GM21737 (cell line): ENCODE measurements at regions not wholly inside any gene's neighbourhood (a gene's known extent, or its start where the extent isn't known, plus 50 kb on each side); places are given as distances from the start of the nearest gene placed in this dataset.
"Not testable (repeated sequence)": the region's sequence is repeated elsewhere in the genome, so short reads cannot be mapped to it uniquely, and the experiment has no call there.

Experiments used
- ATAC-seq: cut with Tn5 transposase; IDR thresholded peaks from one replicate; pipeline ENCODE4 v1.9.1; 2021; ENCODE audit warnings: mild to moderate bottlenecking, moderate library complexity; ENCODE audit not compliant: unreplicated experiment

DNA sequence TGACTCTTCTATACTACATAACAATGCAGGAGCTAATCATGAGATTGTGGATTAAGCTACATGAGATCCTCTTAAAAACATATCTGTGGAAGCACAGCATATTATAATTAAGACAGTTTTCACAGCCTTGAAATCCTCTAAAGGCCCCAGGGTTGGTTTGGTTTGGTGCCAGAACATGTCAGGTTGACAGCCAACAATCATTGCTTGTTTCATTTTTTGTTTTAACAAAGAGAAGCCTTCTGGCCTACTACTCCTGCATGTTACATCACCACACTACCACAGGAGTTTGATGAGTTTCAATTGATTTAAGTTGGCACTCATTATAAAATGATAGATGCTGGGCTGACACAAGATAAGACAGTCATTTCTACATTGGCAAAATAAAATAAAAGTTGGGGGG is 255.9 kb upstream of the ERBB4 start:
- no peak for ATAC-seq

DNA sequence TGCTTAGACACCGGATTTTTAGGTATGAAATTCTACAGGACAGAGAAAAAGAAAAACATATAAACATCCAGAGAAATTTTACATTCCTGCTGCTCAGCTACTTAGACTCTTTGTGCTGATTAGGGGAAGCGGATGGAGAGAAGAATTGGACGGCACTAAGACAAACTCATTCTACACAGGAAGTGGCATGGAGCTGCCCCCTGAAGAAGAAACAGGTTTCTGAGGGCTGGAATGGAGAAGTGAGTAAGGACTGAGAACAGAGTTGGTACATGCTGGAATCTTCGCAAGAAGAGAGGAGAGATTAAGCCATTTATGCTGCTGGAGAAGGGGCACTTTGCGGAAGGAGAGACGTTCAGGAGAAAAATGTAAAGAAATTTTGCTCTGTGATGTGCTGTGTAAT is 253.0 kb upstream of the ERBB4 start:
- no peak for ATAC-seq

DNA sequence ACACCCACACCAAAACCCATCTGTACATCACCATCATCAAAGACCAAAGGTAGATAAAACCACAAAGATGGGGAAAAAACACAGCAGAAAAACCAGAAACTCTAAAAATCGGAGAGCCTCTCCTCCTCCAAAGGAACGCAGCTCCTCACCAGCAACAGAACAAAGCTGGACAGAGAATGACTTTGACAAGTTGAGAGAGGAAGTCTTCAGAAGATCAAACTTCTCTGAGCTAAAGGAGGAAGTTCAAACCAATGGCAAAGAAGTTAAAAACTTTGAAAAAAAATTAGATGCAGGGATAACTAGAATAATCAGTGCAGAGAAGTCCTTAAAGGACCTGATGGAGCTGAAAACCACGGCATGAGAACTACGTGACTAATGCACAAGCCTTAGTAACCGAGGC is 247.5 kb upstream of the ERBB4 start:
- ATAC-seq: not testable (repeated sequence)

DNA sequence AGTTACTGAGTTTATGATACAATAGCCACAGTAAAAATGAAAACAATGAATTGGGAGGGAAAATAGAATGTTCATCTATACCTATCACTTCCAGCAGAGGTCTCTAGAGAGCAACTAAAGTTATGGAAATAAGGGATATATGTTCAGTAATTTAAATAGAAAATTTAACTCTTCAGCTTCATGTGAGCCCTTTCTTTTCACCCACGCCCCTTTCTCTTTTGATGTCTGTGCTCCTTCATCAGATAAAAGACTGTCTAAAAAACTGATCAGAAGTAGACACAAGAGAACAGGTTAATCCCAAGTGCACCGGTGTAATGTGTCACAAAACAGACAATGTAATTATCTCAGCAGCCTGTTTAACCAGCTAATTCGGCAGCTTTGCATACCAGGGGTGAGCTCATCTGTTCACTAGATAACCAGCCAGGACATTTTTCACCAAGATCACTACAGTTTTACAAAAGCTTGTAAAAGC is 238.5 kb upstream of the ERBB4 start:
- ATAC-seq: peak; percentile 70

DNA sequence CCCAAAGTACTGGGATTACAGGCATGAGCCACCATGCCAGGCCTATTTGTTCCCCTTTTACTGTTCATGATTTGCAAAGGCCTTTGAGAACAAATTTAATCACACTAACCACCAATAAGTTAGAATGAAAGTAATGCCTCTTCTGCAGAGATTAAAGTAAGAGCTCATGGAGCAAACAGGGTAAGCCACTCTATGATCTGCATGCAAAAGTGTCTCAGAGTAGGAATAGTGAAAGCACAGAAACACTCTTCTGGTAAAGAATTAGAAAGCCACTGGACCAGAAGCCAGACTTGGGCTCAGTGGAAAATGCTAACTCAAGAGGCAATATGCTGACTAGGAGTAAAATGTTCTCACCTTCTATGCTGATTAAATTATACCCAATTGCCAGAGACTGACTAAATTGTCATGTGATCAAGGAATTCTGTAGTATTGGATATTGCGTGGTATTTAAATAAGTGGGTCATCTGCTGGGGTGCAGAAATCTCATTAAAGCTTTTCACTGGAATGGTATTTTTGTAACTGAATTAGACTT is 235.3 kb upstream of the ERBB4 start:
- ATAC-seq: no peak

DNA sequence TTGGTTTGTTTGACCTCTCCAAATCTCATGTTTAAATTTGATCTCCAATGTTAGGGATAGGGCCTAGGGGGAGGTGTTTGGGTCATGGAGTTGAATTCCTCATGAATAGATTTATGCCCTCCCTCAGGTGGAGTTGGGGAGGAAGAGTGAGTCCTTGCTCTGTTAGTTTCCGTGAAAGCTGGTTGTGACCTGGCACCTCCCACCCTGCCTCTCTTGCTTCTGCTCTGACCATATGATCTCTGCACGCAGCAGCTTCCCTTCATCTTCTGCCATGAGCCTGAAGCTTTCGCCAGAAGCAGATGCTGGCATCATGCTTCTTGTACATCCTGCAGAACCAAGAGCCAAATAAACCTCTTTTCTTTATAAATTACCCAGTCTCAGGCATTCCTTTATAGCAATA is 231.6 kb upstream of the ERBB4 start:
- no peak for ATAC-seq

DNA sequence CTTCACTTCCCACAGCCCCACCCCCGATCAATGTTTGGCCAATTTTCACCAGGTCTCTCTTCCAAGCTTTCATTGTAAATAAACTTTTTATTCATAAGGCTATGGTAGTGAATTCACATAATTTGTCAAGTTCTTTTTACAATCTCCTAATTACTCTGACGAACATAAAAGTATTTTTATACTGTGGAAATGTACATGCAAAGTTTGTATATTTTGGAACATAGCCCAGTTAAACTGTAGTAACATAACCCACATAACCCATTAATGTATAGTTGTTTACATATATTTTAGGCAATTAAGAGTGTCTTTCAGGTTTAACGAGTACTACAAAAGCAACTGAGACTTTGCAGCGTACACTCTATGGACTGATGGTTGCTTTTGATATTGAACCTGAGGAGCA is 228.3 kb upstream of the ERBB4 start:
- ATAC-seq: no peak

DNA sequence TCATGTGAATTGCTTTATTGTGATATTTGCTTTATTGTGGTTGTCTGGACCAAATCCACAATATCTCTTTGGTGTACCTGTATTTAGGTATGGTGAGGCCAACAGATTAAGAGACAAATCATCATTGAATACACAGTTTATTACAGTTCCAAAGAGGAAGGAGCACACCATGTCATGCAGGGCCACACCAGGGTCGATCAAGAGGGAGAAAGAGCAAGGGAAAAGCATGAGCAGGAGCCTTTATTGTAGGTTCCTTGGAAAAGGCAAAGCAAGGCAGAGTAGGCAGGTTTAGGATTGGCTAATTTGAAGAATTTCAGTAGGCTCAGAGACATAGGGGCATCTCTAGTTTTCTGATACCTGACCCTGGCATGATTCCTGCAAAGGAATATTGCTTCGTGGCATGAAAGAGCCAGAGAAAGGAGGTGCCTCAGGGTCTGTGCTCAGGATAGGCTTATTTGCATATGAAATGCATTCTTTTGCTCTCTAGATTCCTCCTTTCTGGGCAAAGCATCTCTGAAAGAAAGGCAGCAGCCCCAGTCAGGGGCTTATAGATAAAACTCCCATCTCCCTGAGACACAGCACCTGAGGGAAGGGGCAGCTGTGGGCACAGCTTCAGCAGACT is 214.2 kb upstream of the ERBB4 start:
- ATAC-seq: no peak

DNA sequence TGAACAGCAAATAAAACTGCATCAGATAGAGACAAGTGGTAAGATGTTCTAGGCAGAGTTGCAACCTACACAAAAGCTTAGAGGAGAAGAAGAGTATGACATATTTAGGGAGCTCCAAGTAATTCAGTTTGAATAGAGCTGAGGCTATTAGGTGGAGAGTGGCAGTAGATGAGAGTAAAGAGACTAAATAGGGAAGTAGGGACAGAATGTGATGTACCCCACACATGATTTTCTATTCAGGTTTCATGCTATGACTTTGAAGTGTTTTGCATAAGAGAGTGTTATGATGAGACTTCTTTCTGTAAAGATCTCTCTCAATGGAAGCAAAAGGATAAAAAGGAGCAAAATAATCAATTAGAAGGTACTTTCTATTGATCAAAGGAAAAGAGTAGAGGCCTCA is 206.8 kb upstream of the ERBB4 start:
- no peak for ATAC-seq

DNA sequence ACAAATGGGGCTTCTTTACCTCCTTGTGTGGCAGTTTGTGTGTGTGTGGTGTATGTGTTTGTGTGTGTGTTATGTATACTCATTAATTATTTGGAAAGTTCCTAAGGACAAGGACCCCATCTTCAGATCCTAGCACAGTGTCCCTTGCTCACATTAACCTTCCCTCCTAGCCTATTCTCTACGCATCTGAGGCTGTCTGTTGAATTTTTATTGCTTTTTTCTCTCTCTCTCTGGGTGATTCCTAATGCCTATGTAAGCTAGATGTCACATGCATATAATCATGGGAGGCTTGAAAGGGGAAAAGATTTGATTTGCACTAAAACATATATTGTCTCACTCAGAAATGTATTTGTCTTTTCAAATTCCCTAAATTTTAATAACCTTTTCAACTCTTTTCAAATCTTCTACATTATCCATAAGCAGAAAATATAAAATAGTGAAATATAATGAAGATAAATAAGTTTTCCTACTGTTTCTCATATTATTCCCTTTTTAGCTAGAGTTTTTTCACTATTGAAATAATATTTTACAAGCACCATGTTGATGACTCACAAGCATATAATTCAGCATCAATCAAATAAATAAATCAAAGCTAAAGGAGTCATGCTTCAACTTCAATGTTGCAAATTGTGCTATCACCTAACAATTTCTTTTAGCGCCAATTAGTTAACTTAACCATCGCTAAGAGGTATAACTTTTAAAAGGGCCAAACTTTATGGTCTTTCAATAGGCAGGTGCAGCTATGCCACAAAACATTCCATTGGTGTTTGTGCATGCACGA is 199.0 kb upstream of the ERBB4 start:
- ATAC-seq: no peak

DNA sequence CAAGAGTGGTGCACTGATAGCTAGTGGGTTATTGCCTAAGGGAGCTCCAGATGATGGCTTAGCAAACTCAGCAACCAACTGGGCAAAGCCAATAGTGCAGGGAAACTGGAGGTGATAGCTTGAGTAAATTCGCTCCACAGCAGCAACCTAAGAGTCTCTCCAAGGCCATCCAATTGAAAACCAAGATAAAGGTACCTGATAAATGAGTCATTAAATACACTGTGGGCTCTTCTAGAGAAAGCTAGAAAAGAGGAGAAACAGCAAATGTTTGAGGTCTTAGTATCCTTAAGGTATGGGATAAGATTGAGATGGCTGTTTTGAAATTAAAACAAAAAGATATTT is 197.8 kb upstream of the ERBB4 start:
- no peak for ATAC-seq

DNA sequence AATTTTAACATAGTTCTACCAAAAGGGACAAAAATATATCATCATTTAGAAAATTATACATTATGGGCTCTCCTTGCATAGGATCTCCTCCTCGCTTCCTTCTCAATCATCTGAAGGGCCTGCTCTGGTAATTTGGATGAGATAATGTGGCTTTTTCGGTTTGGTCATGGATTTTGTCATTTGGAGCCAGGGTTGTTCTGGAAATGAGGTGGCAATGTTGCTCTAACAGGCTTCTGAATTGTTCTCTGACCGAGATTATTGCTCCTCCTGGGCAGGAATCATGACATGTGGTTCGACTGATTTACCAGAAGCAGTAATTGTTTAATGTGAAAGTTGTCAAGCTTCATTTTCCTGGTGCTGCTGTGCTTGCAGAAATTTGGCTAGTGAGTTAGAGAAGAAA is 194.7 kb upstream of the ERBB4 start:
- no peak for ATAC-seq

DNA sequence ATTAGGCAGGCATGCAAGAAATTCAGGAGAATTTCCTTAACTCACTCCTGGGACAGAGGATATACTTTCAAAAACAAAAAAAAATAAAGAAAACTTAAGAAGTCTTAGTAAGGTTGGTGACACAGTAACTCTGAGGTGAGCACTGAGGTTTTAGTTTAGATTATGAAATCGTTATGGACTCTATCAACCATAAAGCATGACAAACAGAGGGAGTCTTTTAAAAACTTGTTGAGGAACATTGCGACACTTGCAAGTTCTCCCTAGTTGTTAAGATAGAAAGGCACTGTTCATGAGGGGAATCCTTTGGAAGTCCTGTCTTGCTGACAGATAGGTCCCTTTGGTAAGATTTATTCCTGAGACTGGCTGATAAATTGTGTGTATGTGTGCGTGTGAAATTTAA is 194.3 kb upstream of the ERBB4 start:
- ATAC-seq: no peak

DNA sequence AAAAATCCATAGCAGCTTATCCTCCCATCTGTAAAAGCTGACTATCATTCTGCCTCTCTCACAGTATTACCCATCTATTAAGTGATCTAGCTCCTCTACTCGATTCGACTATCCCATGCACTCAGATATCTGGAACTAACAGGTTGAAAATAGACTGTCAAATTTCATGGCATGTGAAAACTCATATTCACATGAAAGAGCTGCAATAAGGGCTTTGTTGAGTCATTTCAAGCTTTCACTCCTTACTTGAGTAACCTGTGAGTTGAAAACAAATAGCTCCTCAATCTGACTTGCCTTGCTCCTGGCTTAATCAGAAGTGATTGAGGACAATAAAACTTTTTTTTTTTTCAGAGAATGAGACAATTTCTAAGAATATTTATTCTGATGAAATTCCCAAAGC is 192.4 kb upstream of the ERBB4 start:
- ATAC-seq: peak; percentile 80

DNA sequence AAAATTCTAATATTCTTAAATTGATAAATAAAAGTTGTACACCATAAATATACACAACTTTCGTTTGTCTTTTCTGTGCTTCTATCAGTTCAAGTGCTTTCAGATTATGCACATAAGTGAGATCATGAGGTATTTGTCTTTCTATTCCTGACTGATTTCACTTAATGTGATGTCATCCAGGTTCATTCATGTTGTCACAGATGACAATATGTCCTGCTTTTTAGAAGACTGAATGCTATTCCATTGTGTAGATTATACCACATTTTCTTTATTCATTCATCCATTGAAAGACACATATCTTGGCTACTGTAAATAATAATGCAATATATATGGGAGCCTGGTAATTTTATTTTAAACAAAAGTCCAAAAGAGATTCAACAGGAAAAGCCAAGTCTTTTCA is 190.1 kb upstream of the ERBB4 start:
- ATAC-seq: no peak

DNA sequence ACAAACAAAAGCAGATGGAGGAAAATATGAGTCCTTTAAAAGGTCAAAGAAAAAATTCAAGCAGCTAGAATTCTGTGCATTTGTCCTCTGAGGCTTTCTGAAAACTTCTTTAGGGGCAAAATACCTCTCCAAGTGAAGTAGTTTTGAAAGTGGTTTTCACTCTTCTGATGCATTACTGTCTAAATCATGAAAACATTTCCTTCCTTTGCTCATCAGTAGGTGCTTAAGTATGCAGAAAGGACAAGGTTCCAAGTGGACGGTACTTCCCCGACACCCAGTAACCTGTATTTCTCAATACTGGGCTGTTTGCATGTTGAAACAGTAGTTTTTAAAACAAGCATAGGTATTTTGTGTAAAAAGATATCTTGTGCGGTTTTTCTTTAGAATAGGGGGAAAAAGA is 189.1 kb upstream of the ERBB4 start:
- peak; percentile 45 for ATAC-seq

DNA sequence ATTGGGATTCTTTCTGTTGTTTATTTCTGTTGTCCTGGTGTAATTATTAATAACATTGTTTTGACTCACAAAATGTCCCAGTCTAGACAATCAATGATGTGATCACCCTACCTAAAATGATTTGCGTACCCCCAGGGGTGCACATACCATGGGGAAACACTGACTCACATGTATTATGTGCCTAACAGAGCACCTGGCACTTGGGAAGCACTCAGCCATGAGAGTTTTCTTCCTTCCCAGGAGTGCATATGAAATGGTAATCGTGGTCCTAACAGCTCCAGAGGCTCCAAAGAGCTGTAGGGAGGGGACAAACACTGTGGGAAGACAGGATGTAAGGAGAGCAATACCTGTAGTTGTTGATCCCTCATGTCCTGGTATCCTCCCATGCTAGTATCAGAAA is 187.8 kb upstream of the ERBB4 start:
- no peak for ATAC-seq

DNA sequence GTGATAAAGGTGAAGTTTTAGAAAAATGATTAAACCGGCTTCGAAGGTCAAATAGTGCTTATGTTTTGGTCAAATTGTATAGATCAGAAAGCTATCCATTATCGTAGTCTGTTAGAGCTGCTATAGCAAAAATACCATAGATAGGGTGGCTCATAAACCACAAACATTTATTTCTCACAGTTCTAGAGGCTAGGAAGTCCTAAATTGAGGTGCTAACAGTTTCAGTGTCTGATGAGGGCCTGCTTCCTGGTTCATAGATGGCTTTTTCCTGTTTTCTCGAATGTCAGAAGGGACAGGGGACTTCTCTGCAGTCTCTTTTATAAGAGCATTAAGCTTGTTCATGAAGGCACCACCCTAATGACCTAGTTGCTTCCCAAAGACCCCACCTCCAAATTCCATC is 186.6 kb upstream of the ERBB4 start:
- ATAC-seq: no peak

DNA sequence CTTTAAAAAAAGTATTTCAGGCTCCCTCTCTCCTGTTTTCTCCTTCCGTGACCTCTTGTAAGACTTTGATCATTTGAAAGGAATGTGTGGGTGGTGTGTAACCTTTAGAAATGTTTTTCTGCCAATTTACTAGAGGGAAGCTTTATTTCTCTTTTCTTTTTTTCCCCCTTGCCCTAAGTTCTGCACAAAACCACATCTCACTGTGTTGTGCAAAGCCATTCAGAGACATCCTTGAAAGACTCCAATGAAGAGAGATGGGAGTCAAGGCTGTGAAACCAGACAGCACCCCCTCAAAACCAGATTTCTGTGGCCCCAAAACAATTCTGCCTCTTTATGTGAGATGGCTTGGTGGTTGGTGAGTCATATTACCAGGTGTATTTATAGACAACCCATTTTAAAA is 184.6 kb upstream of the ERBB4 start:
- no peak for ATAC-seq

DNA sequence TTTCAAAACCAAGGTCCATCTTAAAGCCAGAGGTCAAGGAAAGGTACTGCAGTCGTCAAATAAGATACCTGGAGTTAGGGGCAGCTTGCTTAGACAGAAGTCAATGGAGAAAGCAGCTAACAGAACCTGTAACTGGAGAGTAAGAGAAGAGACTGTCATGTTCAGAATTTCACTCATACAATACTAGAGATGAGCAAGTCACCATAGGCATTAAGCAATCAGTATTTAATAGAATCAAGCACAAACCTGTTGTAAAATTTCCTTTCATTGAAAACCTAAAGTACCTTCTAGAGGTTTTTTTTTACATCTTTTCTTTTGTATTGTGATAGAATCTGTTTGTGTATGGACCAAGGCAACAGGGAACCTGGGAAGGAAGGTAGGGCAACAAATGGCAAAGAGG is 183.4 kb upstream of the ERBB4 start:
- ATAC-seq: no peak

DNA sequence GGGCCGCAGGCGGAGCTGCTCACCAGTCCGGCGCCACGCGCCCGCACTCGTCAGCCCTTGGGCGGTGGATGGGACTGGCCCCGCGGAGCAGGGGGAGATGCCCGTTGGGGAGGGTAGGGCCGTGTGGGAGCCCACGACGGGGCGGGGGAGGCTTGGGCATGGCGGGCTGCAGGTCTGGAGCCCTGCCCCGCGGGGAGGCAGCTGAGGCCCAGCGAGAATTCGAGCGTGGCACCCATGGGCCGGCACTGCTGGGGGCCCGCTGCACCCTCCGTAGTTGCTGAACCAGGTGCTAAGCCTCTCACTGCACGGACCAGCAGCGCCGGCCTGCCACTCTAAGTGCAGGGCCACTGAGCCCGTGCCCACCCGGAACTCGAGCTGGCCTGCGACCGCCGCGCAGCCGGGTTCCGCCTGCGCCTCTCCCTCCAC is 182.4 kb upstream of the ERBB4 start:
- ATAC-seq: no peak

DNA sequence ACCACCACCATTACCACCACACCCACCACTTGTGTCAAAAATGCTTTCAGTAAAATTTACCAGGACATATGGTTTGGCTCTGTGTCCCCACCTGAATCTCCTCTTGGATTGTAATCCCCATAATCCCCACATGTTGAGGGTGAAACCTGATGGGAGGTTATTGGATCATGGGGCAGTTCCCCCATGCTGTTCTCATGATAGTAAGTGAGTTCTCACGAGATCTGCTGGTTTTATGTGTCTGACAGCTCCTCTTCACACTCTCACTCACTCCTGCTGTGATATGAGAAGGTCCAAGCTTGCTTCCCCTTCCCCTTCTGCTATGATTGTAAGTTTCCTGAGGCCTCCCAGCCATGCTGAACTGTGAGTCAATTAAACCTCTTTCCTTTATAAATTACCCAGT is 176.8 kb upstream of the ERBB4 start:
- not testable (repeated sequence) for ATAC-seq

DNA sequence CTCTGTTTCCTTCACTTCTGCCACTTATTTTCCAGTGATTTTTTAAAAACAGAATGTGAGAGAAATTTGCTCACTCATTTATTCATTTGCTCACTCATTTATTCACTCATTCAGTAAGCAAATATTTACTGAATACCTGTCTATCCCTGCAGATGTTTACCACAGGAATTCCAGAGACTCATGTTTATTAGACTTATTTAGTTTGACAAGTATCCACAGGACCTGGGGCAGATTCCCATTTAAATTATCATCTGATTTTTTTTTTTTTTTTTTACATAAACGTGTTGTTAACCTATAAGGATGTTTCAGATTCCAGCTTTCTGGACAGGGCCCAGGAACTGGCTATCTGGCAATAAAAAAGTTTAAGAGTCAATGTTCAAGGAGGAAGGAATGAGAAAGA is 175.1 kb upstream of the ERBB4 start:
- no peak for ATAC-seq
